CD14-positive monocyte (primary cell): ENCODE measurements at regions not wholly inside any gene's neighbourhood (a gene's known extent, or its start where the extent isn't known, plus 50 kb on each side); places are given as distances from the start of the nearest gene placed in this dataset.

Experiments used
- DNase-seq, 3 donors: peaks; one replicate each; pipeline ENCODE4 v3.0.0-alpha.2; 2011 to 2022
- H2AFZ ChIP-seq: 2 replicates; pipeline ENCODE4 v1.6.0; 2012; ENCODE audit warnings: mild to moderate bottlenecking, low read depth, low read length, inconsistent platforms; ENCODE audit not compliant: insufficient read depth, poor library complexity, severe bottlenecking
- H3K27ac ChIP-seq, 2 donors: 1 replicate in 1 of 2; 2 replicates in 1 of 2; pipeline ENCODE4 v1.5.1; 2012 to 2013; ENCODE audit warnings: low read length in 2 of 2, control low read depth in 1 of 2, inconsistent platforms in 1 of 2, low read depth in 1 of 2, mild to moderate bottlenecking in 1 of 2
- H3K27me3 ChIP-seq, 2 donors: one replicate each; pipeline versions ENCODE4 v1.6.0 to v1.6.1; 2011 to 2013; ENCODE audit warnings: low read length in 2 of 2; ENCODE audit not compliant: control insufficient read depth in 2 of 2, insufficient read depth in 2 of 2
- H3K36me3 ChIP-seq, 2 donors: replicated peaks in 1 of 2; 1 replicate in 1 of 2; 2 replicates in 1 of 2; pipeline versions ENCODE4 v1.5.1 to v1.6.1; 2012 to 2013; ENCODE audit warnings: low read length in 2 of 2, control low read depth in 1 of 2, inconsistent platforms in 1 of 2, mild to moderate bottlenecking in 1 of 2; ENCODE audit not compliant: insufficient read depth in 2 of 2, control insufficient read depth in 1 of 2
- H3K4me1 ChIP-seq, 2 donors: 1 replicate in 1 of 2; 2 replicates in 1 of 2; pipeline versions ENCODE4 v1.5.1 to v1.6.1; 2012 to 2013; ENCODE audit warnings: low read length in 2 of 2, control low read depth in 1 of 2, inconsistent platforms in 1 of 2, mild to moderate bottlenecking in 1 of 2, moderate library complexity in 1 of 2; ENCODE audit not compliant: insufficient read depth in 2 of 2, control insufficient read depth in 1 of 2
- H3K4me2 ChIP-seq: replicated peaks from 2 replicates; pipeline ENCODE3; 2012; ENCODE audit warnings: low read length, moderate library complexity, mild to moderate bottlenecking; ENCODE audit not compliant: poor library complexity, severe bottlenecking; ENCODE audit errors: extremely low read depth
- H3K4me3 ChIP-seq, 3 experiments: fragments of 200-600 bp in 1 of 3; sonication (generic) in 1 of 3; replicated peaks in 1 of 3; 1 replicate in 2 of 3; 2 replicates in 1 of 3; pipeline ENCODE4 v1.5.1; 2011 to 2013; ENCODE audit warnings: low read length in 3 of 3, mild to moderate bottlenecking in 3 of 3, control low read depth in 2 of 3, low read depth in 2 of 3, inconsistent platforms in 1 of 3, moderate library complexity in 1 of 3
- H3K79me2 ChIP-seq: 2 replicates; pipeline ENCODE4 v1.6.0; 2012; ENCODE audit warnings: mild to moderate bottlenecking, control low read depth, inconsistent platforms, low read length, moderate library complexity; ENCODE audit not compliant: insufficient read depth
- H3K9ac ChIP-seq: 2 replicates; pipeline ENCODE4 v1.6.0; 2017; ENCODE audit warnings: low read length, mild to moderate bottlenecking; ENCODE audit not compliant: insufficient read depth, poor library complexity, severe bottlenecking
- H3K9me3 ChIP-seq, 2 donors: replicated peaks in 1 of 2; 1 replicate in 1 of 2; 2 replicates in 1 of 2; pipeline versions ENCODE4 v1.5.1 to v1.6.1; 2012 to 2013; ENCODE audit warnings: low read length in 2 of 2, control low read depth in 1 of 2; ENCODE audit not compliant: control insufficient read depth in 1 of 2, insufficient read depth in 1 of 2
- H4K20me1 ChIP-seq: 2 replicates; pipeline ENCODE4 v1.6.0; 2012; ENCODE audit warnings: mild to moderate bottlenecking, low read length, control low read depth, moderate library complexity; ENCODE audit not compliant: insufficient read depth
- H3K27ac Mint-ChIP-seq, 7 donors: one replicate each; pipeline ENCODE4 v1.8.0; 2020; ENCODE audit warnings: mild to moderate bottlenecking in 7 of 7, mixed read lengths in 7 of 7, moderate library complexity in 6 of 7, inconsistent platforms in 2 of 7
- H3K27me3 Mint-ChIP-seq, 3 donors: one replicate each; pipeline ENCODE4 v1.8.0; 2021 to 2022; ENCODE audit warnings: low read depth in 3 of 3, mild to moderate bottlenecking in 3 of 3, mixed read lengths in 3 of 3, moderate library complexity in 3 of 3, inconsistent platforms in 1 of 3
- H3K36me3 Mint-ChIP-seq, 2 donors: one replicate each; pipeline ENCODE4 v1.8.0; 2020; ENCODE audit warnings: mixed read lengths in 2 of 2, inconsistent platforms in 1 of 2, mild to moderate bottlenecking in 1 of 2
- H3K4me1 Mint-ChIP-seq: one replicate; pipeline ENCODE4 v1.8.0; 2020; ENCODE audit warnings: mild to moderate bottlenecking, mixed read lengths
- H3K4me3 Mint-ChIP-seq, 2 donors: one replicate each; pipeline ENCODE4 v1.8.0; 2020; ENCODE audit warnings: mild to moderate bottlenecking in 2 of 2, mixed read lengths in 2 of 2, moderate library complexity in 1 of 2
- H3K9me3 Mint-ChIP-seq, 7 donors: one replicate each; pipeline ENCODE4 v1.8.0; 2020 to 2022; ENCODE audit warnings: mixed read lengths in 7 of 7, mild to moderate bottlenecking in 6 of 7, moderate library complexity in 6 of 7, inconsistent platforms in 2 of 7
- WGBS: methylation state at CpG from one replicate; pipeline ENCODE4 v1.1.5; 2013; ENCODE audit warnings: missing lambda C conversion rate; ENCODE audit not compliant: insufficient coverage; 5-methylcytosine and 5-hydroxymethylcytosine counted together
- intact Hi-C, 2 donors: fragments of 100-400 bp; cut with micrococcal nuclease; formaldehyde crosslinking; loops; one replicate each; pipeline versions ENCODE4 v1.15.0 to v1.15.1; 2023
- TF ChIP-seq, protein P1 (sequence below): fragments of 200-600 bp; IDR thresholded peaks from one replicate; pipeline ENCODE4 v1.8.0; 2022; ENCODE audit warnings: antibody characterized with exemption, mild to moderate bottlenecking

DNA sequence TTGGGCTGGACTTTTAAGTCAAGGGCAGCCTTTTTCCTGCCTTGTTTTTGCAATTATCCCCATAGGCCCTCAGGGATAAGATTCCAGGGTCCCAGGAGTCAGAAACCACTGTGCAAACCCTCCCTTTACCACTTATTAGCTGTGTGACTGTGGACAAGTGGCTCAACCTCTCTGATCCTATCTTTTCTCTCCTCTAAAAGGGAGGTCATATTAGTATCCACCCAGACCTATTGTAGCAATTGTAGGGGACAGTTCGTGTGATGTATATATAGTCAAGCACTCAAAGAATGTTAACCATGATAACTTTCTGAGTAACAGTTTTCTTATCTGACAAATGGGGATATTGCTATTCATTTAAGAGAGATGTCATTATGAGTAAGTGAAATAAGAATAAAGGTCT lies 68.2 kb downstream of the IRX5 start:
- WGBS, result no CpG with 5 or more reads among the region's 1 CpG
- TF ChIP-seq, protein P1, sequence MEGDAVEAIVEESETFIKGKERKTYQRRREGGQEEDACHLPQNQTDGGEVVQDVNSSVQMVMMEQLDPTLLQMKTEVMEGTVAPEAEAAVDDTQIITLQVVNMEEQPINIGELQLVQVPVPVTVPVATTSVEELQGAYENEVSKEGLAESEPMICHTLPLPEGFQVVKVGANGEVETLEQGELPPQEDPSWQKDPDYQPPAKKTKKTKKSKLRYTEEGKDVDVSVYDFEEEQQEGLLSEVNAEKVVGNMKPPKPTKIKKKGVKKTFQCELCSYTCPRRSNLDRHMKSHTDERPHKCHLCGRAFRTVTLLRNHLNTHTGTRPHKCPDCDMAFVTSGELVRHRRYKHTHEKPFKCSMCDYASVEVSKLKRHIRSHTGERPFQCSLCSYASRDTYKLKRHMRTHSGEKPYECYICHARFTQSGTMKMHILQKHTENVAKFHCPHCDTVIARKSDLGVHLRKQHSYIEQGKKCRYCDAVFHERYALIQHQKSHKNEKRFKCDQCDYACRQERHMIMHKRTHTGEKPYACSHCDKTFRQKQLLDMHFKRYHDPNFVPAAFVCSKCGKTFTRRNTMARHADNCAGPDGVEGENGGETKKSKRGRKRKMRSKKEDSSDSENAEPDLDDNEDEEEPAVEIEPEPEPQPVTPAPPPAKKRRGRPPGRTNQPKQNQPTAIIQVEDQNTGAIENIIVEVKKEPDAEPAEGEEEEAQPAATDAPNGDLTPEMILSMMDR, result no peak
- H3K9me3 Mint-ChIP-seq, result peaks cover 0 to 5% (median 0%) of the 10 kb centered on the region in 7 donors
- Histone ChIP-seq H3K9me3 (no peaks in the 10 kb centered on the region), H3K4me1 (no peaks in the 10 kb centered on the region), H3K27me3 (no peaks in the 10 kb centered on the region), H3K27ac (no peak overlapping the region), H3K4me2 (no peak overlapping the region), H2AFZ (no peak overlapping the region), H4K20me1 (no peaks in the 10 kb centered on the region), H3K4me3 (no peak overlapping the region), H3K9ac (no peak overlapping the region), H3K36me3 (no peaks in the 10 kb centered on the region), H3K79me2 (no peaks in the 10 kb centered on the region)
- H3K27ac Mint-ChIP-seq, result no peak overlapping the region
- DNase-seq, result no peak
- intact Hi-C loops, result no loop called here
- no peaks in the 10 kb centered on the region for H3K36me3 Mint-ChIP-seq
- H3K4me3 Mint-ChIP-seq, result no peak overlapping the region
- no peaks in the 10 kb centered on the region for H3K4me1 Mint-ChIP-seq
- H3K27me3 Mint-ChIP-seq, result peaks cover under 1 to 5% (median 5%) of the 10 kb centered on the region in 3 donors

GRCh38 chr16:54999481-54999880 lies 68.8 kb downstream of the IRX5 start:
- H3K9me3 Mint-ChIP-seq, result peaks cover 0 to 5% (median 0%) of the 10 kb centered on the region in 7 donors

More at GRCh38 chr16:54999481-54999880, 68.8 kb downstream of the IRX5 start:
- no peak overlapping the region for H3K9ac ChIP-seq
- H3K4me2 ChIP-seq, result no peak overlapping the region
- TF ChIP-seq, protein P1, result no peak
- no peaks in the 10 kb centered on the region for H3K4me1 ChIP-seq
- H3K27ac ChIP-seq, result no peak overlapping the region
- intact Hi-C loops, result no loop called here
- H3K36me3 ChIP-seq, result no peaks in the 10 kb centered on the region
- no peaks in the 10 kb centered on the region for H3K9me3 ChIP-seq
- 90% methylated on average over 11 of the region's 11 CpGs for WGBS
- Mint-ChIP-seq H3K4me3 (no peak overlapping the region), H3K4me1 (no peaks in the 10 kb centered on the region), H3K27ac (no peak overlapping the region), H3K27me3 (peaks cover 0 to 5% (median 5%) of the 10 kb centered on the region in 3 donors), H3K36me3 (no peaks in the 10 kb centered on the region)
- no peaks in the 10 kb centered on the region for H4K20me1 ChIP-seq
- H3K27me3 ChIP-seq, result no peaks in the 10 kb centered on the region
- no peak overlapping the region for H2AFZ ChIP-seq
- no peak for DNase-seq
- H3K79me2 ChIP-seq, result no peaks in the 10 kb centered on the region
- no peak overlapping the region for H3K4me3 ChIP-seq
